CMK (cell line): ENCODE measurements at regions not wholly inside any gene's neighbourhood (a gene's known extent, or its start where the extent isn't known, plus 50 kb on each side); places are given as distances from the start of the nearest gene placed in this dataset.

Experiments
- DNase-seq: peaks from one replicate; pipeline ENCODE4 v3.0.0-alpha.2; 2010; ENCODE audit warnings: low read depth

DNA sequence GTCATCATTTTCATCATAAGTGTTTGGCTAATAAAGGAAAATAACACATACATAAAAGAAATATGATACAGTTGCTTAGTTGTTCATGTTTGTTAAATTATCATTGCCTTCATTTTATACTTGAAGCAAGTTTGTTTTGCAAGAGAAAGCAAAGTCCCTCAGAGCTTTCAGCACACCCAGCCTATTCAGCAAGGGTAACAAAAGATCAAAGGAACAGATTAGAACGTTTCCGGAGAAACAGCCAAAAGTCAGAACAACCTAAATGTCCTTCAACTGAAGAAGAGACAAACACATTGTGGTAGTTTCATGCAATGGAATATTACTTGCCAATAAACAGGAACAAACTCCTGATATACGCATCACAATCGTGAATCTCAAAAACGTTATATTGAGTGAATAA is 380.7 kb downstream of the MZT1 start:
- no peak for DNase-seq

DNA sequence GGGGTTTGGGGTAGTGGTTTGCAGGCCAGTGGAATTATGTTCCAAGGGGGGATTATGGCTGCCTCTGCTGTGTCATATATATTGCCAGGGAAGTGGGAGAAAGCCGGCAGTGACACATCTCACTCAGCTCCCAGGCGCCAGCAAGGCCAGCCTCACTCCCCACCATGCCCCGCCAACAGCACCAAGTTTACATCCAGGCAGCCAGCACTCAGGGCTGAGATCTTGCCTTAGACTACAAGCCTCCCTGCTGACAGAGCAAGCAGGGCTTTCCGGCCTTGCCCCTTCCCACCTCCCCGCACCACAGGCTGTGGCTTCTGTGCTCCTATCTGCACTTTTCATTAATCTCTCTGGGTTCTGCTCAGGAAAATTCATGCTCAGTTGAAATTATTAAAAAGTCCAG is 385.1 kb downstream of the MZT1 start:
- no peak for DNase-seq

DNA sequence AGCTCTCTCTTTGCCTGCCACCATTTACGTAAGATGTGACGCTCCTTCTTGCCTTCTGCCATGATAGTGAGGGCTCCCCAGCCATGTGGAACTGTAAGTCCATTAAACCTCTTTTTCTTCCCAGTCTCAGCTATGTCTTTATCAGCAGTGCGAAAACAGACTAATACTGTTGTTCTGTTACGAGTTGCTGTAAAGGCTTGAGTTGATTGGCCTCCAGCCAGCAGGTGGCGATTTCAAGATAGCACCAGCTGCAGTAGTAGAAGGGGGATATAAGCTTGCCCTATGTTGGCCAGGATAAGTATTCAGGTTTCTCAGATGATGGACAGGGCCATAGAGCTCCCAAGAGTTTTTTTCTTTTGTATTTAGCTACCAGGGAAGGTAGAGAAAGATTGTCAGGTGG is 385.5 kb downstream of the MZT1 start:
- no peak for DNase-seq

DNA sequence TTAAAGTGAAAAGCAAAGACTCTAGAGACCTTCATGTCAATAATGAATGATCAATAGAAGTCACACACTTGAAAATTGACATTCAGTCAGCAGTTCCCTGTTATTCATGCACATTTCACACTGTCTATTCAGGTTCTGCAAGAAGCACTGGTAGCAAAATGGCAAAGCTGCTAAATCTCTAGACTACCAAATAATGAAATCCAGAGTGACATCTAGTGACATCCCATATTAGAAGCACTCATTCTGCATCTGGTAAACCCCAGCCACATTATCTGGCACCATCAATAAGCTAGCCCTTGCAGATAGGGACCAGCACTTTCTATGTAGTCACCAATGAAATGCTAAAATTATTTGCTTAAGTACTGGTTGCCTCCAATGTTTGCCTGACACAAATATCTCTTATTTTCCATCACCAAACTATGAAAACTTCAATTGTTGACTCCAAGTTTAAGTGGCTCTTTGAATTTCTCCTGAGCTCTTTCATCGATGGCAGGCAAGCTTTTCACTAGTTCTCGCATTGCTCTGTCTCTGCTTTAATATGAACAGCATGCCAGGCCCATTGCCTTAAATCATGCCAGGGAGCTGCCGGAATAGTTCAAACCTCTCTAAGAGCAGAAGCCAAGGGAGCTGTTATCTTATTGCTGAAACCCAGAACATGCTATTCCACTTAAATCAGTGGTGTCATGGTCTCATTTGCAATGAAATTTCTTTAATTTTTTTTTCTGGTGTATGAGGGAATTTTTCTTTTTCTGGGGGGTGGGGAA is 409.9 kb downstream of the MZT1 start:
- no peak for DNase-seq

DNA sequence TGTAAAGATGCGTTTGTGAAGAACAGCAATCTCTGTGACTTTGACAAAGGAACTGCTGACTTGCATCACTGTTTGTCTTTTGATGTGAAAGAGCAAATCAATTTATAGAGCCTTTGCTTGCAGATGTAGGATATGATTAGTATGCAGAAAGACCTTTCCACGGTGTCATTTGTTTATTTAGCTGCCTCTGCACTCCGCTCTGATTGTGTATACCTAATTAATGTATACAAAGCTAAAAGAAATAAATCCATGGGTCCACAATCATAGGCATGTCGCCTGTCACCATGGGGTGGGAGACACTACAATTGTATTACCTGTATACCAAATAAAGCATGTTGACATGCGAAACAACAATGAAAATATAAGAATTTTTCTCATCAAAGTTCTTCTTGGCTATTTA is 410.7 kb downstream of the MZT1 start:
- DNase-seq: no peak

DNA sequence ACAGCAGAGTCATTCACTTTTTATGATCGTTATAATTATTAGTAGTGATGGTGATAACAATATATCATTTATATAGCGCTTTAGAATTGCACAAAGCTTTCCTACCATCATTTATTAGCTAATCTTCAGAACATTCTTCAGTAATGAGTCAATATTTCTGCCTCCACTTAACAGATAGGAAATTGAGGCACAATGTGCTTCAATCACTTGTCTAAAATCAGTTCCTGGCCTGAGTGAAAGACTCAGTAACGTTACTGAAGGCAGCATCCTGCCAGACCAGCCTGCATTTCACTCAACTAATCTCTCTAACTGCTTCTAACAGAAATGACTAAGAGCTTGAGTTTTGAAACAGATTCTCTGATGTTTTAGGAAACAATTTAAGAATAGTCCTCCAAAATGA is 412.1 kb downstream of the MZT1 start:
- DNase-seq: no peak

DNA sequence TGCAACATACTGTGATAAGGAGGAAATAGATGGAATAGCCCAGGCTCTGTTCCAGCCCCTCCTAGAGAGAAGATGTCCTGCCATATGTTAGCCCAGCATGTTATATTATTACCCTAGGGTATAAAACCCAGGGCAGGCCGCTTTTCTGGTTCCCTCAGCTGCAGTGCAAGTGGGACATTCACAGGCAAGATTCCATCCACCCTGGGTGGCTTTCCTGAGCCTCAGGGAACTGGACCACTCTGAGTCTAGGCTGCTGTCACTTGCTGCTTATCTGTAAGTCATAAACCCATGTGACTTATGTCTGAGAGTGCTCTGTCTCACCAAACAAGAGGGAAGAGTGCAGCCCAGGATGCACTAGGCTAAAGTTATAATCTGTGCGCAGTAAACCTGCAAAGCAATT is 413.2 kb downstream of the MZT1 start:
- no peak for DNase-seq

DNA sequence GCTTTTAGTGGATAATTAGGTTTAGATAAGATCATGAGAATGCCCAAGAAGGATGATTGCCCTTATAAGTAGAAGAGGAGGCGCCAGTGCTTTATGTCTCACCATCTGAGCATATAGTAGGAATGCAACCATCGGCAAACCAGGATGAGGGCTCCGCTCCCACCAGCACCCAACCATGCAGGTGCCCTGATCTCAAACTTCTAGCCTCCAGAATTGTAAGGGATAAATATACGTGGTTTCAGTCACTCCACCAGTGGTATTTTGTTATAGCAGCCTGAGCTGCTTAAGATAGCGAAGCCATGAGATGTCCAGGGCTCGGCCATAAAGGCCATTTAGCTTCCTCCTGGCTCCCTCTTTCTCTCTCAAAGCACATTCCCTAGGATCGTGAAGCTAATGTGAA is 413.9 kb downstream of the MZT1 start:
- no peak for DNase-seq

DNA sequence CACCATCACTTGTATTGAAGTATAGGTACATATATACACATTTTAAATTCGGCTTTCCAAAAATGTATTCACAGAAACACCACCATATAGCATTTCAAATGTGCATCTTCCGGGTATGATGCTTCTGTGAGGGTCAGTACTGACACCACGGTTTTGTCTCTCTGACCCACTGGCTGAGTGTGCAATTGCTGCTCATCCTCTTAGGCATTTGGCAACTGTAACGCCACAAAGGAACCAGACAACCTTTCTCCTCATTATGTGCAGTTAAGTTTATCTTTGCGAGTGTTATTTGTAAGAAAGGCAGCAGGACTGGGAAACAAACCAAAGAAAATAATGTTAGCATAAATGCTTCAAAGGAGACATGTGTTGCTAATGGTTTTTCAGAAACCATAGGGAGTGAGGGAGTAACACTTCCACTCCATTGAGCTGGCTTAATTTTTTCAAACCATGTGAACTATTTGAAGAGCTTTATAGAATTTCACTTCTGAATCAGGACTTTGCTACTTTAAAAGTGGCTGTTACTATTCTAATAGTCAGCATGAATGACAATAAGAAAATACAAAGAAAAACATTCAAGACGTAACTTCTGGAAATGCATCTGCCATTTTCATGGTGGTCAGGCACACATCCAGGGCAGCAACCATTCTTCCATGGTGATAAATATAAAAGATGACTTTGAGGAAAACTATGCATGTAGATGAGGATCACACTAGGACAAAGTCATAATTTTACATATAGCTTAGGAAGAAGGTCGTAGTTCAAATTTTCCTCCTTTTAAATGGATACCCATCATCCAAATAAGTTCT is 423.3 kb downstream of the MZT1 start:
- DNase-seq: no peak

DNA sequence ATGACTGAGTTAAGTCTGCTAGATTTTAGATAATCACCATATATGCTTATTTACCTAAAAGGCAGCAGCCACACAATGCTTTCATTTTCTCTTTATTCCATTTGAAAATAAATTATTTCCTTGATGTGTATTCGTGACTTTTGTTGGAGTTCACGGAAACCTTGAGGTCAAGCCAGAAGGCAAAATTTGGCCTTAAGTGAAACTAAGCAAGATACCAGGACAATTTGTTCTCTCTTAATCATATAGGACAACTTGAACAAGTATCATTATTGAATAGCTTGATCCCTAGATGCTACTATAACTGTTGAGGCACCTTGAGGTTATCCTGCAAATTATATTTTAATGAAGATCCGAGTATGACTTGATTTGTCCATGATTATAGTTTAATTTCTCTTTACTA is 429.2 kb upstream of the DACH1 start:
- DNase-seq: no peak

DNA sequence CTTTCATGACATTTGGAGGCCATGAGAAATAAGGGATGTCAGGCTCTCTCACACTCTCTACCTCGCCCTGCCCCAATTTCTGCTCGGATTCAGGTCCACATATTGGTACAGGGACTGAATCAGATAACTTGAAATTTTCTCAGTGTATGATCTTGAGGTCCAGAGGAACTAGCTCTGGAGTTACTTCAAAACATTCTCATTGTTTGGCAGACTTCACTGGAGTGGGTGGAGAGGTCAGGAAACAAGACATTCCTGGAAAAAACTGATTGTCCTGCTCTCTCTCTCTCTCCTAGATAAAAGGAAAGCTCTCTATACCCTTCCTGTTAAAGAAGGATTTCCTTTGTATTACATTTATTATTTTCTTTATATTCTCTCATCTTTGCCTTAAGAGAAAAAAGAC is 428.1 kb upstream of the DACH1 start:
- no peak for DNase-seq

DNA sequence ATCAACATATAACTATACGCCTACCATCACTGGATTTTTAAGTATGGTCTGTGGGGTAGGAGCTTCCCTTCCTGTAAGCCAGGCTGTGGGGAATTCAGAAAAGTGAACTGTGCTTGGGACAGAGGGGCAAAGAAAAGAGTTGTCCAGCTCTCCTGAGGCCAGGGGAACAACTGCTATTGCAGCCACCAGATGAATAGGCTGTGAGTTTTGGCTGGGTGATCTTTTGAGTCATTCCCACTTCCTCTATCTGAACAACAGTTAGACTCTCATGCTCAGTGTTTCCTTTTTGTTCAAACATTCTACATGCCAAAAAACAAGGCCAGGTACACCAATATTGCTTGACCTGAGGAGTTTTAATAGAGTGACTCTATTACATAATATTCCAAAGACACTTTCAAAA is 426.2 kb upstream of the DACH1 start:
- no peak for DNase-seq

DNA sequence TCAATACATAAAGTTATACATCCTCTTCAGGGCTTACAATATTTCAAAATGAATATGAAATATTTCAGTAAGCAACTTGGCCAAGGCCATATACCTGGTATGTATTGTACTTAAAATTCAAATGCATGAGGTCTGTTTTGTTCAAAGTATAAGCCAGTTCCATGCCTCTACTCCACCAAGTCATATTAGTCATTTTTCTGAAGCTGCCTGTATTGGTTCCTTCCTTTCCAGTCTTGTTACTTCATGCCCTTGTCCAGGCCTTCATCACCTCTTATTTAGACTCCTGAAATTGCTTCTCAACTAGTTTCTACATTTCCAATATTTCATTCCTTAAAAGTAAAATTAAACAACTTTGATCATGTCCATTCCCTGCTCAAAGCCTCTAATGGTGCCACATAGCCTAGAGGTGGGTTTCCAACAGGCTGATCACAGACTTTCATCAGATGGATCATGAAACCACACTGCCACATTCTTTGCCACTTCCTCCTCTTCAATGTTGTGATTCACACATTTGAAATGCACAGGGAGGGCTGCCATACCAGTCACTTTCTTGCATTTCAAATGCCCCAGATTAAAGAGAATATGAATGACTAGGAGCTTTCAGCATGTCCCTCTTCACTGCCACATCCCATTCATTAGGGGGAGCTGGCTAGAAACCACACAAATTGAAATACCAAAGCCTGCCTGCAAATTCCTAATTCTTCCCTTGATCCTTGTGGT is 424.1 kb upstream of the DACH1 start:
- no peak for DNase-seq

DNA sequence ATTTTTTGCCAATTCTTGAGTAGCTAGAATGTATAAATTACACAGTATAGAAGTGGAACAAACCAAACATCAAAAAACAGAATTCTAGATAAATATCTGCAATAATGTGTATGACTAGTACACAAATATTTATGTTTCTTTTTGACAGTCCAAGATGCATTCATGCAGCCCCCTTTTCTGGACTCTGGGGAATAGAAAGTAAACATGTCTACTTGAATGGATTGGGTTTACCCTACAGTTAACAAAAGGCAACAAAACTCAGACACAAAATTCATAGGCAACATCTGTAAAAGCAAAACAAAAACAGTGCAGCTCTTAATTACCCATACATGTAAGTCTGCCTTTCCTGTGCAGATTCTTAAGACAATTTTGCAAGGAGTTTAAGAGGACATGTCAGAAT is 419.4 kb upstream of the DACH1 start:
- no peak for DNase-seq

DNA sequence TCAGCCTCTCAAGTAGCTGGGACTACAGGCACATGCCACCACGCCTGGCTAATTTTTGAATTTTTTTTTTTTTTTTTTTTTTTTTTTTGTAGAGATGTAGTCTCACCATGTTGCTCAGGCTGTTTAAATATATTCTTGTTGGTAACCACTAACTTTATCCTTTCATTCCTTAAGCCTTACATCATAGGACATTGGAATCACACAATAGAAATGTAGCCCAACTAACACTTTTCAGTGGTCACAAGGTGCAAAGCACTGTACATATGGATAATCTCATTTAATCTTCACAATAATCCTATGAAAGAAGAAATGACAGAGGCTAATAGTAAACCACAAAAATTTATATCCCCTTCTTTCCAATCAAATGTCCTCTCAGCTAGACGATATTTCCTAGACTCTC is 417.8 kb upstream of the DACH1 start:
- DNase-seq: no peak

DNA sequence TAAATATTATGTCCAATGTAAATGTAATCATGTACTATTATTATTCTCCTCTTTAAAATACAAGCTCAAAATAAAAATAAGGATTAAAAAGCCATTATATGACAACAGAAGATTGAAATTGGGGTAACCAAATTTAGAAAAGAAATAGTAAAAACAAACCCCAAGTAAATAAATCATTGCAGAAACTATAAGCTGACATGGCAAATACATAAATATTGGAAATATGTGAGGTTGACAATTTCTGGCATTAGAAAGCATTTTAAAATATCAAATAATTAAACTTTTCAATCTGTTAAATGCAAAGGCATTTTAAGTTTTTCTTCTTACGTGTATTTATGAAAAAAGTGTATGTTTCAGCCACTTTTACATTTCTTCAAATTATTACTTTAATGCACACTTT is 394.7 kb upstream of the DACH1 start:
- no peak for DNase-seq

DNA sequence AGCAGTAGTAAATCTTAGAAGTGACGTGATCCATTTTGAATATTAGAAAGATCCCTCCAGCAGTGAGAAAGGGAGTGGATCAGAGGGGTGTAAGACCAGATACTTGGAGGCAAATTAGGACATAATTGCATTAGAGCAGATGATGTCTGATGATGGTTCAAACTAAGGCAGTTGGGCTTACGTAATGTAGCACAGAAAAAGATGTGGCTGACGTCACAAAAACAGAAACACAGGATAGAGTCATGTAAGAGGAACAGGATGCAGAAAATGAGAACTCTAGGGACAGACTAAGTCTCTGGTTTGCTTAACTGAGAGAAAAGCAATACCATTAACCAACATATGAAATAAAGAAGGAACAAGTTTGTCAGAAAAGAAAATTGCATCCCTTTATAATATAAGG is 392.5 kb upstream of the DACH1 start:
- no peak for DNase-seq

DNA sequence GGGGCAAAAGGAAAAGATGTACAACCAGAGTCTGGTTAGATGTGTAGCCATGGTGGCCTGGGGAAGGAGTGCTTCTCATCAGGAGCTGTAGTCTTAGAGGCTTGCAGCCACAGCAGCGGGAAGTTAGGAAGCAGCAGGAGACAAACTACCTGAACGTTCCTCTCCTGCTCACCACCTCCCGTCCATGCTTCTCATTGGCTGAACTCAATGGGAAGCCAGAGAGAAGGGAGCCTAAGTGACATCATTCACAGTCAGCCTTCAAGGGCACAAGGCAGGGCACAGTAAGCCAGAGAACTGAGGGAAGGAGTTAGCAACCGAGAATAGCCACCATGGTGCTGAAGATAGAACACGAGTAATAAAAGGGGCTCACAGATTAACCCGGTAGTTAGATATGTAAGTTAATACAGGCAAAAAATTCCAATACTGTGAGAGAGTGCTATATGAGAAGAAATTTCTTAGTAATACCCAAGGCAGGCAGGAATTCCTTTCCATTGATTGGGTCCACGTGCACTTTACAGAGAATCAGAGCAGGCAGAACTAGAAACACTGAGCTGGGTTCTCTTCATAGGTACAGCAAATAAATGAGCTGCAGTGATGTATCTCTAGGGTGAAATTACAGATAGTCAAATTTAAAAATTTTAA is 391.5 kb upstream of the DACH1 start:
- DNase-seq: no peak

DNA sequence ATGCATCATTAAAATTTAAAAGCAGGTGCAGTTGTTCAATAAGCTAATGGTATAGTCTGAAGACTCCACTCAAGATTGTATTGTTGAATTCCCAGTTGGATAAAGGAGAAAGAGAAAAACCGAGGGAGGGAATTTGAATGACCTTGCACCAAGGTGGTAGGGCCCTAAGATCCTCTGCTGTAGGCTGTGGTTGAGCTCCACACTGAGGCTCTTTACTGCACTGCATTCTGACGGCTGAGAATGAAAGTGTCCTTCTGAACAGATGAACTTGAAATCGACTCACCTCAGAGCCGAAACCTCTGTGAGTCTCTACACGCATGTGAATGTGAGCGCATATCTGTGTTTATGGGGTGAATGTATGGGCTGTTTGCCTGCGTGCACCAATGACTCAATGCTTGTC is 388.9 kb upstream of the DACH1 start:
- DNase-seq: peak; percentile 18

DNA sequence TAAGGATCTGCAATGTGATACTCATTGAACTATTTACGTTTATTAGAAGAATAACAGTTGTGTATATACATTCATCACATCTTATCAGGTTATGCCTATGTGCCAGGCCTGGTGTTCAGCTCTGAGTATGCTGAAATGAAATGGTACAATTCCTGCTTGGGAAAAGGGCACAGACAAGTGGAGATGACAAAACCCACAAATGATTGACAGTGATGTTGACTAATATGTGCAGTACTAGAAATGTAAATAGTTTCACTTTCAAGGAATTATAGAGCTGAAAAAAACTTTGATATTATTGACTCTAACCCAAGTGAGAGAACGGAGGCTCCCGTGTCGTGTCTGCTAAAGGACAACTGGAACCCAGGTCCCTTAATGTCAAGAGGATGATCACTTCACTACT is 386.8 kb upstream of the DACH1 start:
- DNase-seq: no peak

DNA sequence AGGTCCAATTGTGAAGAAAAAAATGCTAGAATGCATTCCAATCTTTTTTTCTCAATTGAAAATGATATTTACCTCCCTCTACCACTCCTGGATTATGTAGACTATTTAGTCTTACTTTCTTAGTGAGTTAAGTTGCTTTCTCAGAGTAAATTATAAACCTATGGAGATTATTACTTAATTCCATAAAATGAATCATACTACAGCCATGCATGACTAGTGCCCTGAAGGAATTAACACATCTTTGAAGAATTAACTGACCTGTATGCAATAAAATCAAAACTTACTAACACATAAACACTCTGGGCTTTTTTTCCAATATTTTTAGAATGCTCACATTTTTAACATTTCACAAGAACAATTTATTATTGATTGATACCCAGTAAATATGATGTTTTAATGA is 379.4 kb upstream of the DACH1 start:
- no peak for DNase-seq

DNA sequence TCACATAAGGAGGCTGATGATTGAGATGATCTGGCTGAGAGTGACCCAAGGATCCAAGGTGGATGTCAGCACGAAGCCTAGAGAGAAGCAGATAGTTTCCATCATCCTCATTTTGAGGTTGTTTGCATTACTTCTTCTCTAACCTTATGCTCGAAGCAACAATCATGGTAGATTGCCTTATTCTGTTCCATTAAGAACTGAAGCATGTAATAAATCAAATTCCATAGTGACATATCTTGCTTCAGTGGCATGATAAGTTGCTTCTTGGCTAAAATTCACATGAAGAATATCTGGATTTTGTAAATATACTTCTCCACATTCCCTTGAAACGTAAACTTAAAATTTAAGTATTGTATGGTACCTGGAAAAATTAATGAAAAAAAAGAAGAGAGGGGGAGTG is 377.8 kb upstream of the DACH1 start:
- DNase-seq: no peak

DNA sequence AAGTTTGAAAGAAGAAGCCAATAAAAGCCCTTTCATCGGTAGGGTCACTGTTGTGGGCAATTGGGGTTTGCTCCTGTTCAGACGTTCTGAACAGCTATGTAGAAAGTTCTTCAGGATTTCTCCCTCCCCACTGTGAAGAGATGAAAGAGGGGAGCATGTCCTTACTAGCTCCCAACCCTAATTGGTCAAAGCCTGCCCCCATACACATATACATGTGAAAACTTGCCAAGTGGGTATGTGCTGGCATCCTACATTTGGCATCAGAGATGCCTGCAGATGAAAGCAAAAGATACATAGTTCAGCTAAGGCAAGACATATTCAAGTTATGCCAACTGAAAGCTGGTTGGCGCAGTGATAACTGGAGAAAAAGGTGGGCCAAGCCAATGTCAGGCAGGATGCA is 363.1 kb upstream of the DACH1 start:
- DNase-seq: no peak
